NCI-H526 treated with DMSO at 0.1 percent for 48 hours (cell line): ENCODE measurements at regions not wholly inside any gene's neighbourhood (a gene's known extent, or its start where the extent isn't known, plus 50 kb on each side); places are given as distances from the start of the nearest gene placed in this dataset.

ENCODE experiments used
- DNase-seq: peaks from one replicate; lab custom pipeline; 2025; lab: John Stamatoyannopoulos, UW

DNA sequence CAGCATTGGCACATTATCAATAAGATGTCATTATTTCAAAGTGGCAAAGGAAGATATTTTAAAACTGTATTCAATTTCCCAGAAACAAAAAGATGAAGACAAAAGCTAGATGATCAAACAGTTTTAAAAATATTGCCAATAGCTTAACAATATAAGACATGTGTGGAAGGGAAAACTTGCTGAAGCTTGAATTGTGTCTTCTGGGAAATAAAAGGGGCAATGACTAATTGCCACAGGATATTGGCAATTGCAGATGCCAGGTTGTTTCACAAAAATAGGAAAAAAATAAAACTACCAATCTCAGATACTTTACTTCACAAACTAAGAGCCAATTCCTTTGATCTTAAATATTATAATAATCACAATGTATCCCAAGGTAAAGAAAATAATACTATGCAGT lies 679.8 kb upstream of the ADAMTS5 start:
- no peak for DNase-seq

DNA sequence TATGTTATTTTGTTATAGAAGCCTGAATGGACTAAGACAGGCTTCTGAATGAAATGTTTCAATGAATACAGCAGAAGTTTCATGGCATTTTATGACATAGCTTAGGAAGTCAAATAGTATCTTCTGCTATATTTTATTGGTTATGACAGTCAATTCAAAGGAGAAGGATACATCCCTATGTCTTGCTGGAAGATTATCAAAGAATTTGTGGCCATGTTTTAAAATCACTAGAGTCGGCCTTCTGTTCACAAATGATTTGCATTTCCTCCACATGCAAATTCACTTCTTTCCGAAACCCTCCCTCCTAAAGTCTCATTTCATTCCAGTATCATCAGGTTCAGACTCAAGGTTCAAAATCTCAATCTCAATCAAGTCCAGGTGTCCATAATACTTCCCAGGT lies 679.2 kb upstream of the ADAMTS5 start:
- DNase-seq, result no peak

- DNase-seq, result no peak
Measured at GRCh38 chr21:27645285-27645684, 678.4 kb upstream of the ADAMTS5 start.

DNA sequence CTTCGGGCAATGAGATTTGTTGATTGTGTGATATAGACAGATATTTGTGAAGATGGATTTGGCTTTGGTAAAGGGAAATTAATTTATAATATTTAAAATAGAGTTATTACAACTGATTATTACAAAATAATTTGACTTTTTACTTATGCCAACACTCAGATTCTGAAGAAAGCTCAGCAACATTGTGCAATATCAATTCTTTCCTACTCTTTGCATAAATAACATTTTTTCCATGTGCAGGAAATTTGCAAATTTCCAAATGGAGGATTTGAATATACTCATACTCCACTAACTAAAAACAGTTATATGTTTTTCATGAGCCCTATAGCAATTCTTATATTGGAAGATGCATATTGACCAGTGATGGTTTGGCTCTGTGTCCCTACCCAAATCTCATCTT lies 676.4 kb upstream of the ADAMTS5 start:
- no peak for DNase-seq

DNA sequence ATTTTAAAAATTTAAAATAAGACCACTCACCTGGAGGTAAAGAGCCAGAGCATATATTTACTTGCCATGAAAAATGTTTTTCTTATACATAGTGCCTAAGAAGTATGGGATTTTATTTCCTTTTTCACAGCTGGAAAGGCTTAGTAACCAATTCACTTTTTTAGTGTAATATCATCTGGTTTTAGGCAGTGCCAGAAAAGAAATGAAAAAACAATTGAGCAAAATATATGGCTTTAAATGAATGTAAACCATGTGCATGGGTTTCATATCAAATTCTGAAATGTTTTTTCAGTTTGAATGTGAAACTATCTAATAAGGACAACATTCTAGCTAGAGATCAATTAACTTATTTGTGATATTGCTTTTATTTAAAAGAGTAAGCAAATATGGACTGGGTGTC lies 672.4 kb upstream of the ADAMTS5 start:
- no peak for DNase-seq

DNA sequence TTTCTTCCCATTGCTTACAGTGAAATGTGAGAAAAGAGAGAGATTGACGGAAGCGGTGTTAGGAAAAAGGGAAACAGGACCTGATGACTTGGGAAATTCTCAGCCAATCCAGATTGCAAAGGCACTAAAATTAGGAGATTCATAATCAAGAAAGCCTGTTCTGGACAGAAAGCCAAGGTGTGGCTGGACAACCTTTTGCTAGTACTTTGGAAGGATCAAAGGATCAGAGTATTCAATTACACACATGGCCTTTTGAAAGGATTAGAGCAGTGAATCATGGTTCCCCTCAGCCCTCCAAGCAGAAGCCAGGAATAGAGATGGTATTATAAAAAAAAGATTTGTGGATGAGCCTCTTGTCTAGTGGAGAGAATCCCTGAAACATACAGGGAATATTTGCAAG lies 669.8 kb upstream of the ADAMTS5 start:
- no peak for DNase-seq

- no peak for DNase-seq
Measured at GRCh38 chr21:27633631-27634030, 666.7 kb upstream of the ADAMTS5 start.

- no peak for DNase-seq
Measured at GRCh38 chr21:27631471-27631870, 664.6 kb upstream of the ADAMTS5 start.

- DNase-seq, result no peak
Measured at GRCh38 chr21:27622631-27623030, 655.7 kb upstream of the ADAMTS5 start.

GRCh38 chr21:27614231-27614630 lies 647.3 kb upstream of the ADAMTS5 start:
- DNase-seq, result no peak

GRCh38 chr21:27606422-27606821 lies 639.5 kb upstream of the ADAMTS5 start:
- no peak for DNase-seq

DNA sequence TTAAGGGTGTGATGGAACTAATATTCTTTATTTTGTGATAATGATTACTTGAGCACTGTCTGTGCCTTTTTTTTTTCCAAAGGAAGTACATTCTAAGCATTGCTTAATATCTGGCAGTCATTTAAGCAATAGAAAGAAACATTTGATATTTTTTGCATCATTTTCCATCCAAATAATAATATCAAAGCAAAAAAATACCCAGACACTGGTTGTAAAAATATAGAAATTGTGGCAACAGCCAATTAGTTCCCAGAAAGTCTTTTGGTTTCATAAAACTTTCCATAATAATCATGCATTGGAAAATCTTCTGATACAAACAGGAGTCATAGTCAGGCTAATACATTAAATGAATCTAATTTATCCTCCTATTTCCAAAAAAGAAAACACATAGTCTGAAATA lies 629.3 kb upstream of the ADAMTS5 start:
- no peak for DNase-seq

- DNase-seq, result no peak
Measured at GRCh38 chr21:27595716-27596115, 628.8 kb upstream of the ADAMTS5 start.

DNA sequence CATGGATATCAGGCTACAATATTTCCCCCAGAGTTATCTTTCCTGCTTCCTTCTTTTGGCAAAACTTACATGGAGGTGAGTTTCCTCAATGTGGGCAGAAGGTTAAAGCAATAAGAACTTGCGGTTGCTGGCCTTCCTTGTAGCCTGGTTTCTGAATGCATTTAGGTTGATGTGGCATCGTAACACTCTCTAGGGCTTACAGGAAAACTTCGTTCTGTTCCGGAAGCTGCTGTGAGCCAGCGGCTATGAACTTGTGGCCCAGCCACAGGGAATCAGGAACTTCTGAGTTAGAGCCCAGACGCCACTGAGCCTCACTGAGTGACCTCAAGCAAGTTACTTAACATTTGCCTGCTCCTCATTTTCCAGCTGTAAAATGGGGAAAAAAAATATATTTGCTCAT lies 623.4 kb upstream of the ADAMTS5 start:
- no peak for DNase-seq

DNA sequence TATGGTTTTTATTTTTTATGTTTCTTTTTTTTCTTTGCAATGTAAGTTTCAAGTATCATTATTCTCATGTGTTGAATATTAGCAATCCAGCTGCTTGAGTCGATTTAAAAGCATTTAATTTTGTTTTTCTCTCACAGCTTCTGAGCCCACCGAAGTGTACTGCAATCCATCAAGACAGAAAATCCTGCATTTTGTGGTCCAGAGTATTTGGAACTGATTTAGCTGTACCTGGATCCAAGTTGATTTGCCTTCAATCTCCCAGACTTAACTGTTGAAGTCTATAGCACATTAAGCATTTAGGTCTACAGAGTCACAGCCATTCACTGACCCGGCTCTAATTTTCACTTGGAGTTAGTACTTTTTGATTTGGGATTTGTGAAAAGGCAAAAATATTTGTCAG lies 622.9 kb upstream of the ADAMTS5 start:
- DNase-seq, result no peak

GRCh38 chr21:27586986-27587385 lies 620.1 kb upstream of the ADAMTS5 start:
- no peak for DNase-seq

DNA sequence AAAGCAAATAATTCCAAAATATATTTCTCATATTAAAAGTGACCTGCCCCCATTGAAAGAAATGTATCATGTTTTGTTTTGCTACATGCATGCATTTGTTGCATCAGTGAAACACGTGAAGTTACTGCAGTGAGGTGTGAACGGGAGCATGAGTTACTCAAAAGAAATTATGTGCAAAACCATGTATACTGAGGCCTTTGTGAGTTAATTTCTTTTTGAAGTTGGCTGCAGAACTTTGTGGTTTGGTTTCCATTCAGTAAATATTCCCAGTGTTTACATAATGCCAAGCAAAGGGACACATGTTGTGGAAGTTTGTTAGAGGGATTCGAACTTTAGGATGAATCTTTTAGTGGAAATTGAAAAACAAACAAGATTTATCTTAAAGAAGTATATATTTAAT lies 619.4 kb upstream of the ADAMTS5 start:
- DNase-seq, result no peak

DNA sequence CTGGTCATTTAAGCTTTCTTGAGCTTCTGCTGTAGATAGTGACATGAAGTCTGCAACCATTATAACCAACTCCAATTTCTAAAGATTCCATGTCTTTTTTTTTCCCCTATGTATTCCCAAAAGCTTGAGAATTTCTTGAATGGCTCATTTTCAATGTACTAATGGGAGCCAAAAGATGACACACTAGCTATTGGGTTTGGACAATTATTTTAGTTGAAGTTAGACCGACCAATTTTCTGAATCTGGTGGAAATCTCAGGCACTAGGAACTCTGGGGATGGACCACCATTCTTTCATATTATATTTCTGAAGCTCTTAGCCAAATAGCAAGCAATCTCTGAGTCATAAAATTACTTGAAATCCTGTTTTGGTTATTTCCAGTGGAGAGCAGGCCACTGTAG lies 617.4 kb upstream of the ADAMTS5 start:
- DNase-seq, result no peak

DNA sequence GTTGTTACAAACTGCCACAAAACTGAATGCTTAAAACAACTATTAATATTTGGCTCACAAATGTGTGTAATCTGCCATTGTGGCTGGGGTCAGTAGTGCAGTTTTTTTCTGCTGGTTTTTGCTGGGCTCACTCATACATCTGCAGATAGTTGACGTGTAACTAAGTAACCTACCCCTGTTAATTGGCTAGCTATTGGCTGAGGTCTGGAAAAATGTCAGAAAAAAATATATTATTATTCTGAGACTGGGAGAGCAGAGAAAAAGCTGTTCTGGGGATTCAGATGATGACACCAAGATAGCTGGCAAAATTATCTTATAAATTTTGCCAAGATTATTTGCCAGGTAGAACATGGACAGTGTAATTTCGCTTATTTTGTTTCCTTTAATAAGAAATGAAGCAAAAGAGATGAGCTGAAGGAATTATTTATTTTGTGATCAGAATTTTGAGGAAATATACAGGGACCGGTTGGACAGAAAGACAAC lies 616.1 kb upstream of the ADAMTS5 start:
- DNase-seq, result no peak

- DNase-seq, result no peak
Measured at GRCh38 chr21:27582246-27582947, 615.5 kb upstream of the ADAMTS5 start.

- no peak for DNase-seq
Measured at GRCh38 chr21:27581168-27581567, 614.3 kb upstream of the ADAMTS5 start.

GRCh38 chr21:27580276-27580675 lies 613.4 kb upstream of the ADAMTS5 start:
- DNase-seq, result no peak

GRCh38 chr21:27578741-27579265 lies 611.9 kb upstream of the ADAMTS5 start:
- no peak for DNase-seq

- DNase-seq, result no peak
Measured at GRCh38 chr21:27572696-27573095, 605.8 kb upstream of the ADAMTS5 start.
